IMR-90 (cell line): ENCODE measurements at regions not wholly inside any gene's neighbourhood (a gene's known extent, or its start where the extent isn't known, plus 50 kb on each side); places are given as distances from the start of the nearest gene placed in this dataset.

Experiments used
- ATAC-seq: fragments of 200-7000 bp; cut with Tn5 transposase; 2 replicates; pipeline ENCODE4 v1.9.1; 2020; ENCODE audit warnings: low read depth, mild to moderate bottlenecking, moderate library complexity
- BruUV-seq: library from RNA; stranded (reverse); fragments of 400-500 nt; replicated peaks from 2 replicates; lab custom pipeline; 2021; lab: Mats Ljungman, UMichigan
- CTCF ChIA-PET: fragments of 300-600 bp; formaldehyde crosslinking; extraction: SDS; loops from one replicate; lab custom pipeline; 2021; ENCODE audit warnings: antibody characterized with exemption; lab: Yijun Ruan, JAX
- POLR2A ChIA-PET: fragments of 300-600 bp; sonication (Branson Sonifier 250); formaldehyde crosslinking; loops from one replicate; lab custom pipeline; 2022; ENCODE audit warnings: antibody characterized with exemption; ENCODE audit not compliant: unreplicated experiment; lab: Charles Lee
- DNase-seq: peaks from one replicate; pipeline ENCODE4 v3.0.0; 2013
- H2AFZ ChIP-seq: replicated peaks from 2 replicates; pipeline ENCODE3; 2013; ENCODE audit warnings: low read length, mild to moderate bottlenecking; ENCODE audit not compliant: poor library complexity
- H2AK5ac ChIP-seq: 2 replicates; pipeline ENCODE4 v1.6.1; 2013; ENCODE audit warnings: low read depth, low read length, inconsistent platforms
- H2AK9ac ChIP-seq: replicated peaks from 2 replicates; pipeline ENCODE3; 2013; ENCODE audit warnings: mild to moderate bottlenecking, low read depth, low read length, moderate library complexity; ENCODE audit not compliant: poor library complexity
- H2BK120ac ChIP-seq: 2 replicates; pipeline ENCODE4 v1.6.1; 2013; ENCODE audit warnings: low read depth, low read length, inconsistent platforms
- H2BK15ac ChIP-seq: 3 replicates; pipeline ENCODE4 v1.6.1; 2013; ENCODE audit warnings: low read depth, low read length, inconsistent platforms
- H2BK20ac ChIP-seq: 2 replicates; pipeline ENCODE4 v1.6.1; 2013; ENCODE audit warnings: low read depth, mild to moderate bottlenecking, inconsistent platforms, low read length, moderate library complexity
- H2BK5ac ChIP-seq: 2 replicates; pipeline ENCODE4 v1.6.1; 2013; ENCODE audit warnings: mild to moderate bottlenecking, low read depth, low read length, inconsistent platforms; ENCODE audit not compliant: poor library complexity, severe bottlenecking
- H3K14ac ChIP-seq: replicated peaks from 2 replicates; pipeline ENCODE4 v1.6.1; 2013; ENCODE audit warnings: low read depth, low read length, inconsistent platforms
- H3K18ac ChIP-seq: 2 replicates; pipeline ENCODE4 v1.6.1; 2013; ENCODE audit warnings: low read depth, low read length, control low read depth
- H3K23ac ChIP-seq: 2 replicates; pipeline ENCODE4 v1.6.1; 2013; ENCODE audit warnings: low read depth, low read length, inconsistent platforms
- H3K27ac ChIP-seq: 2 replicates; pipeline ENCODE4 v1.5.1; 2013; ENCODE audit warnings: mild to moderate bottlenecking, control low read depth, low read length; ENCODE audit not compliant: insufficient read depth
- H3K27me3 ChIP-seq: 2 replicates; pipeline ENCODE4 v1.6.1; 2013; ENCODE audit warnings: low read length; ENCODE audit not compliant: control insufficient read depth, insufficient read depth
- H3K36me3 ChIP-seq: 2 replicates; pipeline ENCODE4 v1.6.1; 2013; ENCODE audit warnings: low read length, mixed read lengths; ENCODE audit not compliant: control insufficient read depth, insufficient read depth
- H3K4ac ChIP-seq: 2 replicates; pipeline ENCODE4 v1.6.1; 2013; ENCODE audit warnings: low read depth, low read length, inconsistent platforms
- H3K4me1 ChIP-seq: 2 replicates; pipeline ENCODE4 v1.6.1; 2013; ENCODE audit warnings: low read length, mixed read lengths; ENCODE audit not compliant: control insufficient read depth, insufficient read depth
- H3K4me2 ChIP-seq: 2 replicates; pipeline ENCODE4 v1.6.1; 2013; ENCODE audit warnings: low read depth, mild to moderate bottlenecking, control low read depth, low read length, moderate library complexity
- H3K4me3 ChIP-seq: 2 replicates; pipeline ENCODE4 v1.5.1; 2013; ENCODE audit warnings: low read depth, mild to moderate bottlenecking, control low read depth, low read length, moderate library complexity; ENCODE audit not compliant: insufficient read depth
- H3K56ac ChIP-seq: 2 replicates; pipeline ENCODE4 v1.6.1; 2013; ENCODE audit warnings: low read length, inconsistent platforms; ENCODE audit not compliant: insufficient read depth; ENCODE audit errors: extremely low read depth
- H3K79me1 ChIP-seq, 2 experiments: 2 replicates each; pipeline ENCODE4 v1.6.1; 2013; ENCODE audit warnings: low read length in 2 of 2, inconsistent platforms in 1 of 2, low read depth in 1 of 2
- H3K9ac ChIP-seq: 2 replicates; pipeline ENCODE4 v1.6.1; 2013; ENCODE audit warnings: low read depth, low read length, control low read depth
- H3K9me1 ChIP-seq: 2 replicates; pipeline ENCODE4 v1.6.1; 2013; ENCODE audit warnings: low read length, inconsistent platforms; ENCODE audit not compliant: insufficient read depth
- H3K9me3 ChIP-seq: 2 replicates; pipeline ENCODE4 v1.6.1; 2013; ENCODE audit warnings: low read length; ENCODE audit not compliant: control insufficient read depth, insufficient read depth
- H4K20me1 ChIP-seq: 2 replicates; pipeline ENCODE4 v1.6.1; 2013; ENCODE audit warnings: low read length, inconsistent platforms; ENCODE audit not compliant: insufficient read depth
- H4K5ac ChIP-seq: 2 replicates; pipeline ENCODE4 v1.6.1; 2013; ENCODE audit warnings: mild to moderate bottlenecking, low read depth, low read length, control low read depth
- H4K8ac ChIP-seq, 2 experiments: 2 replicates each; pipeline ENCODE4 v1.6.1; 2013; ENCODE audit warnings: low read depth in 2 of 2, low read length in 2 of 2, control low read depth in 1 of 2, inconsistent platforms in 1 of 2
- H4K91ac ChIP-seq: 2 replicates; pipeline ENCODE4 v1.6.1; 2013; ENCODE audit warnings: low read depth, low read length, inconsistent platforms; ENCODE audit not compliant: insufficient read depth
- BHLHE40 ChIP-seq: fragments of 150-350 bp; IDR thresholded peaks from 2 replicates; pipeline ENCODE4 v1.6.1; 2016; ENCODE audit warnings: mild to moderate bottlenecking, low read depth, low read length
- CEBPB ChIP-seq: IDR thresholded peaks from 2 replicates; pipeline ENCODE4 v1.6.1; 2012; ENCODE audit warnings: low read depth, low read length, improper control_type of control experiment
- FOS ChIP-seq: fragments of 150-350 bp; IDR thresholded peaks from 2 replicates; pipeline ENCODE4 v1.6.1; 2016; ENCODE audit warnings: low read depth, low read length
- MAFK ChIP-seq: IDR thresholded peaks from 2 replicates; pipeline ENCODE4 v1.6.1; 2012; ENCODE audit warnings: low read depth, low read length, improper control_type of control experiment
- MAZ ChIP-seq: IDR thresholded peaks from 2 replicates; pipeline ENCODE4 v1.6.1; 2012; ENCODE audit warnings: low read depth, mild to moderate bottlenecking, low read length, improper control_type of control experiment, moderate library complexity, borderline replicate concordance
- MXI1 ChIP-seq: IDR thresholded peaks from 2 replicates; pipeline ENCODE4 v1.6.1; 2012; ENCODE audit warnings: low read depth, mild to moderate bottlenecking, low read length, moderate library complexity, borderline replicate concordance
- NFE2L2 ChIP-seq: fragments of 150-350 bp; IDR thresholded peaks from 2 replicates; pipeline ENCODE4 v1.6.1; 2016; ENCODE audit warnings: low read depth, mild to moderate bottlenecking, low read length
- POLR2A ChIP-seq: IDR thresholded peaks from 2 replicates; pipeline ENCODE4 v1.6.1; 2012; ENCODE audit warnings: mild to moderate bottlenecking, low read depth, low read length
- RCOR1 ChIP-seq: IDR thresholded peaks from 2 replicates; pipeline ENCODE4 v1.6.1; 2012; ENCODE audit warnings: mild to moderate bottlenecking, low read length, improper control_type of control experiment; ENCODE audit not compliant: insufficient replicate concordance
- RFX5 ChIP-seq: IDR thresholded peaks from 2 replicates; pipeline ENCODE4 v1.8.0; 2012; ENCODE audit warnings: low read depth, mild to moderate bottlenecking, low read length, moderate library complexity
- SMC3 ChIP-seq: fragments of 150-350 bp; IDR thresholded peaks from 2 replicates; pipeline ENCODE4 v1.6.1; 2016; ENCODE audit warnings: low read depth, mild to moderate bottlenecking, antibody characterized with exemption, low read length, moderate library complexity
- WGBS, 2 experiments: methylation state at CpG; one replicate each; pipeline versions ENCODE4 v1.1.5 to v1.1.7; 2013; ENCODE audit warnings: missing lambda C conversion rate in 2 of 2; ENCODE audit not compliant: insufficient read length in 1 of 2; ENCODE audit errors: extremely low coverage in 2 of 2; 5-methylcytosine and 5-hydroxymethylcytosine counted together
- dilution Hi-C: fragments of 300-500 bp; cut with HindIII; formaldehyde crosslinking; loops from one replicate; pipeline ENCODE4 v1.14.3; 2018; ENCODE audit warnings: low sequenced_read_pairs; ENCODE audit not compliant: unreplicated experiment
- in situ Hi-C: fragments of 300-500 bp; cut with MboI; formaldehyde crosslinking; loops from 3 replicates; pipeline ENCODE4 v1.14.3; 2019; ENCODE audit warnings: low sequenced_read_pairs, inconsistent platforms, mixed read lengths
- intact Hi-C: fragments of 100-400 bp; cut with micrococcal nuclease; formaldehyde crosslinking; loops from 2 replicates; pipeline ENCODE4 v1.10.0; 2022
- TF ChIP-seq, protein P1 (sequence below): fragments of 150-350 bp; IDR thresholded peaks from 2 replicates; pipeline ENCODE4 v1.6.1; 2017; ENCODE audit warnings: mild to moderate bottlenecking, antibody characterized with exemption, low read length, low read depth
- TF ChIP-seq, protein P2 (sequence below): conservative IDR thresholded peaks from 2 replicates; pipeline ENCODE4 v1.5.1; 2012; ENCODE audit warnings: mild to moderate bottlenecking, low read depth, low read length, improper control_type of control experiment

- Histone ChIP-seq H3K23ac (no peak overlapping the region), H4K8ac (no peak overlapping the region), H3K56ac (no peak overlapping the region), H3K36me3 (no peaks in the 10 kb centered on the region), H3K4me1 (no peaks in the 10 kb centered on the region), H3K27me3 (no peaks in the 10 kb centered on the region), H4K20me1 (no peaks in the 10 kb centered on the region), H3K18ac (no peak overlapping the region), H3K4me3 (no peak overlapping the region), H2AK9ac (no peak overlapping the region), H3K9me1 (no peaks in the 10 kb centered on the region), H3K79me1 (no peaks in the 10 kb centered on the region), H2BK5ac (no peak overlapping the region), H2BK15ac (no peak overlapping the region), H3K9me3 (peaks cover 67% of the 10 kb centered on the region), H4K91ac (no peak overlapping the region), H3K9ac (no peak overlapping the region), H2BK120ac (no peak overlapping the region), H3K4me2 (no peak overlapping the region), H3K4ac (no peak overlapping the region), H2AFZ (no peak overlapping the region), H4K5ac (no peak overlapping the region), H2BK20ac (no peak overlapping the region), H2AK5ac (no peak overlapping the region), H3K14ac (no peak overlapping the region), H3K27ac (no peak overlapping the region)
- intact Hi-C loops, result no loop called here
- dilution Hi-C loops, result no loop called here
- DNase-seq (no peak), ATAC-seq (no peak)
- no TSS peak for BruUV-seq
- TF ChIP-seq RCOR1 (no peak), CEBPB (no peak), MAFK (no peak), BHLHE40 (no peak), FOS (no peak), MXI1 (no peak), SMC3 (no peak), MAZ (no peak), RFX5 (no peak), POLR2A (no peak), NFE2L2 (no peak)
- TF ChIP-seq, protein P1, sequence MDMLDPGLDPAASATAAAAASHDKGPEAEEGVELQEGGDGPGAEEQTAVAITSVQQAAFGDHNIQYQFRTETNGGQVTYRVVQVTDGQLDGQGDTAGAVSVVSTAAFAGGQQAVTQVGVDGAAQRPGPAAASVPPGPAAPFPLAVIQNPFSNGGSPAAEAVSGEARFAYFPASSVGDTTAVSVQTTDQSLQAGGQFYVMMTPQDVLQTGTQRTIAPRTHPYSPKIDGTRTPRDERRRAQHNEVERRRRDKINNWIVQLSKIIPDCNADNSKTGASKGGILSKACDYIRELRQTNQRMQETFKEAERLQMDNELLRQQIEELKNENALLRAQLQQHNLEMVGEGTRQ, result no peak
- TF ChIP-seq, protein P2, sequence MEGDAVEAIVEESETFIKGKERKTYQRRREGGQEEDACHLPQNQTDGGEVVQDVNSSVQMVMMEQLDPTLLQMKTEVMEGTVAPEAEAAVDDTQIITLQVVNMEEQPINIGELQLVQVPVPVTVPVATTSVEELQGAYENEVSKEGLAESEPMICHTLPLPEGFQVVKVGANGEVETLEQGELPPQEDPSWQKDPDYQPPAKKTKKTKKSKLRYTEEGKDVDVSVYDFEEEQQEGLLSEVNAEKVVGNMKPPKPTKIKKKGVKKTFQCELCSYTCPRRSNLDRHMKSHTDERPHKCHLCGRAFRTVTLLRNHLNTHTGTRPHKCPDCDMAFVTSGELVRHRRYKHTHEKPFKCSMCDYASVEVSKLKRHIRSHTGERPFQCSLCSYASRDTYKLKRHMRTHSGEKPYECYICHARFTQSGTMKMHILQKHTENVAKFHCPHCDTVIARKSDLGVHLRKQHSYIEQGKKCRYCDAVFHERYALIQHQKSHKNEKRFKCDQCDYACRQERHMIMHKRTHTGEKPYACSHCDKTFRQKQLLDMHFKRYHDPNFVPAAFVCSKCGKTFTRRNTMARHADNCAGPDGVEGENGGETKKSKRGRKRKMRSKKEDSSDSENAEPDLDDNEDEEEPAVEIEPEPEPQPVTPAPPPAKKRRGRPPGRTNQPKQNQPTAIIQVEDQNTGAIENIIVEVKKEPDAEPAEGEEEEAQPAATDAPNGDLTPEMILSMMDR, result no peak
- CTCF ChIA-PET, result no interaction called here
- in situ Hi-C loops, result no loop called here
- POLR2A ChIA-PET, result no interaction called here
- WGBS, 2 experiments, result 47% methylated on average over 7 of the region's 28 CpGs; no CpG with 5 or more reads in 1 of the 2 experiments
Measured at GRCh38 chr14:104299993-104300761, 161.8 kb downstream of the KIF26A start.
